Stimulated activated CD4-positive, alpha-beta T cell treated with anti-CD3 and anti-CD28 coated beads, Interleukin-12 subunit alpha, Interleukin-12 subunit beta, amount 100 ng/mL, for 4 hours (primary cell): ENCODE measurements at regions not wholly inside any gene's neighbourhood (a gene's known extent, or its start where the extent isn't known, plus 50 kb on each side); places are given as distances from the start of the nearest gene placed in this dataset.

ENCODE experiments used
- DNase-seq: peaks from one replicate; pipeline ENCODE4 v3.0.0-alpha.2; 2020

DNA sequence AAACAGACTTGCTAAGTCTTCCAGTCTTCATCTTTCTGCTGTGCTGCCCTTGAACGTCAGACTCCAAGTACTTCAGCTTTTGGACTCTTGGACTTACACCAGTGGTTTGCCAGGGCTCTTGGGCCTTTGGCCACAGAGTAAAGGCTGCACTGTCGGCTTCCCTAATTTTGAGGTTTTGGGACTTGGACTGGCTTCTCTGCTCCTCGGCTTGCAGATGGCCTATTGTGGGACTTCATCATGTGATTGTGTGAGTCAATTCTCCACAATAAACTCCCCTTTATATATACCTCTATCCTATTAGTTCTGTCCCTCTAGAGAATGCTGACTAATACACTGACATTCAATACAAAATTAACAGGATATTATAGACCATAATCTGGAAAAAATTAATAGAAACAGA is 628.1 kb downstream of the PLPP3 start:
- DNase-seq = no peak

DNA sequence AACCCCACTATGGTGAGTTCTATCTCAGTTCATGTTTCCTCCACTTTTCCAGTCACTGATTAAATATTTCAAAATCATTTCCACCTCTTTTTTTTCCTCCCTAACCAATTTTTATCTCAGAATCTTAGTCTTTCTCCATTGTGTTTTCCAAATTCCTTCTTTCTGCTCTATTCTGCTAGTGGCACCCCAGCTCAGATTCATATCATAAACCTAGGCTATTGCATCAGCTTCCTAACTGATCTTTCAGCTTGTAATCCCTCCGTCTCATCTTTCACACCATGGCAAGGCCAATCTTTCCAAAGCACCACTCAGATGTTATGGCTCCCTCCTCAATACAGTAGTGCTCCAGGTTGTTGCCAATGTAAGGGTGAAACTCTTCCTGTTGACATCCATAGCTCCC is 631.9 kb downstream of the PLPP3 start:
- no peak for DNase-seq

DNA sequence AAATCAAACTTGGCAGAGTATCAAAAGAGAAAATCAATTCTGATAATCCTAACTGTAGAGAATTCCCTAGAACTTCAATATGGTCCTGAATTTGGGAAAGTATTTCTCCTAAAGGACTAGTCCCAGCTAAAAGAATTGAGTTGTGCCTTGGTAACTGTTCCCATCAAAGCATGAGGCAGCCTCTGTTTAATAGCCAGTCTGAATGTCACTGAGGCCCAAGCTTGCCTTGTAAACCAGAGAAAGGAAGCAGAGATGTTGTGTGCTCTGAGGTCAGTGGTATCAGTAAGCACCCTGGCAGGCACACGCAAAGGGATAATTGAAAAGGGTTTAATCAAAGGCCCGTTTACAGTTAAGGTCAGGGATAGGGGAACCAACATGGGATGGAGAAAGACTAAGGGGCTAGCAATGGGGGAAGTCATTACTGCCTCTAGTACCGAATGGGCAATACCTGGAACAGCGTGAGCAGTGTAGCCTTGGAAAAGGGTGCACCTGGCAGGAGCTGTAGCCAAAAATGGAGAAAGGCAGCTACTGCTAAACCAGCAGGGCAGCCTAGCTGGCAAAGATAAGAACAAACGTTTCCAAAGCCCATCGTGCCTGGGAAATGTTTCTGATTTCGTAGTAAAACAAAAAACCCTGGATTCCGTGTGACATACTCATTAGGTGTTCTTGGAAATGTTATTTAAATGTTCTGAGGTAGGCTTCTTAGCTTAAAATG is 635.5 kb downstream of the PLPP3 start:
- DNase-seq = no peak

DNA sequence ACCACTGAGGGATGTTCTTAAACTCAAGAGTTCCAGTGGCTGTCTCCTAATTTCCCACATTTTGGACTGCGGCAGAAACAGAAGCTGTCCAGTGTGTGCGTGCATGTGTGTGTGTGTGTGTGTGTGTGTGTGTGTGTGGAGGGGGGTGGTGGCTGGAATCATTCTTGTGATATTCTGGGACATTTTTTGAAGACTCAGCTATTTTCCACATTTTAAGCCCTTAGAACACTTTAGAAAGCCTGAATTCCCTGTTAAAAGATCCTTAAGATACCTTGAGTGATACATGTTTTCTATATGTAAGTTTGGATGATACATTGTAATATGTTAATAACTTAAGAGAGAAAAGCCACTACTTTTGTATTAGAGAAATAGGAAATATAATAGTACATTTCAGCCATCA is 636.4 kb downstream of the PLPP3 start:
- no peak for DNase-seq

DNA sequence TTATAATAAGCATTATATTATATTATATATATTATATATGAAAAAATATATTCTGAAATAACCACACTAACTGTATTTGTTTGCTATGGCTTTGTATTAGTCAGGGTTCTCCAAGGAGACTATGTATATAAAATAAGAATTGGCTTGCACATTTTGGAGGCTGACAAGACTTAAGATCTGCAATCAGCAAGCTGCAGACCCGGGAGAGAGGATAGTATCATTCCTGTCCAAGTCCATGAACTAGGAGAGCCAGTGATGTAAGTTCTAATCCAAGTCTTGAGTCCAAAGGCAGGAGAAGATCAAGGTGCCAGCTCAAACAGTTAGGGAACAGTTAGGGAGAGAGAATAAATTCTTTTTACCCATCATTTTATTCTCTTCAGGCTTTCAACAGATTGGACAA is 639.5 kb downstream of the PLPP3 start:
- no peak for DNase-seq

DNA sequence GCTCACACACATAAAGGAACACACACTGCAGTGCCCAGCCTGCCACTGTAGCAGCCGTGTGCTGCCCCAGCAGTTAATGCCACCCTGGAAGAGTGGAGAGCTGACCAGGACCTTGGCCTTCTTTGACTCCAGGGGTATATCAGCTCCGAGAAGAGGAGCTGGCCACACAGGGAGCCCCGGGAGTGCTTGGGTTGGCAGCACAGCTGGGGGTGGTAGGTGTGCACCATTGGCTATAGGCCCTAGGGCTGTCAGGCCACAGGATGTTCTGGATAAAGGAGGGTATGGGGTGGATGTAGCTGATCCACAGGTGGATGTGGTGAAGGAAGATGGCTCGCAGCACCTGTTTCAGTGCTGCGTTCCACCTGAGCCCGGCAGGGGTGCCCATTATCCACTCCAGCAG is 640.5 kb downstream of the PLPP3 start:
- no peak for DNase-seq

DNA sequence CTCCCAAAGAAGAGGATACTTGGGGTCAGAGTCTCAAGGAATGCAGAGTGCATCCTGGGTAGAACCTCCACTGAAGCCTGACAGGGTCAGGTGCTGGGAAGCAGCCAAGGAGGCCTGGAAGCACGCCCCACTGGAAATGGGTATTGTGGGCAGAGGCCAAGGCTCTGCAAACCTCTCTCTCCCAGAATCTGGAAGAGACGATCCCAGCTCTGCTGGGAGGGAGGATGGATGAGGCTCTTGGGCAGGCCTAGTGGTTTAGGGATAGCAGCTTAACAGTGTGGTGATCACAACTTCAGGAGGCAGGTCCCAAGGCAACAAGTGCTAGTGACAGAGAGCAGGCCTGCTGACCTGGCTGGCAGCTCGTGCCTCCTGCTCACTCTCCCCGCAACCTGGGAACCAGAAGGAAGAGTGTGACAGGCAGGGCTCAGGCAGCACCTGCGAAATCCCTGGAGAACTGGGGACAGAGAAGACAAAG is 641.0 kb downstream of the PLPP3 start:
- no peak for DNase-seq

DNA sequence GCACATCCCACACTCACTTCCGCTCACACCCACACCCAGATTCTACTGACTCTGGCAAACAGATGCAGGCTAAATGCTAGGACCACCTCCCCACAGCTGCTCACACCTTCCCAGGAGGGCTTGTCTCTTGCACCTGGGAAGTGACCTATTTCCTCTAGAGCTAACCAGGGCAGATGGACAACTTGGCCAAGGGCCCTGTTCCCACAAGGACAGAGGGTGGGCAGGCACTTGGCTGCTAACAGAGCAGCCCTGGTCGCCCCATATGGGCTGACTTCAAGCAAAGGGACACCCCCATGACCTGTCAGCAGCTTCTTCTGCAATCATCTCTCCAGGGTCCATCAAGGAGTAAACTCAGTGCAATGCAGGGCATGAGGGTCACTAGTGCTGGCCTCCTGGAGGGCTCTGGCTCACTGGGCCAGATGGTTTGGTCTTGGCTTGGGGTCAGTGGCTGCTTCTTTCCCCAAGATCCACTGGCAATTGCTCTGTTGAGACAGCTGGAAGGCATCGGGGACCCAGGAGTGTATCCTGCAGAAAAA is 641.5 kb downstream of the PLPP3 start:
- no peak for DNase-seq

DNA sequence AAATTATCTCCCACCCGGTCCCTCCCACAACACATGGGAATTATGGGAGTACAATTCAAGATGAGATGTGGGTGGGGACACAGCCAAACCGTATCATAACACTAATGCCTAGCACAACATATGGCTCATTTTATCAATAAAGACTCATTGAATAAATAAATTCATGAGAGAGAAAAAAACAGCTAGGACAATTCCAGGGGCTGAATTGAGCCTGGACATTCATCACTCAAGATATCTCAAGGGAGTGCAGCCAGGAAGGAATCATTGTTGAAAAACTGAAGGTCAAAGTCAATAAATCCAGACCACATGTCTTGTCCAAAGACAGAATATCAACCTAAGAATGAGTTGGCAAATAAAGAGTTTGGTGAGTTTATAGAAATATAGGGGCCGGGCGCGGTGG is 644.1 kb downstream of the PLPP3 start:
- DNase-seq = no peak

DNA sequence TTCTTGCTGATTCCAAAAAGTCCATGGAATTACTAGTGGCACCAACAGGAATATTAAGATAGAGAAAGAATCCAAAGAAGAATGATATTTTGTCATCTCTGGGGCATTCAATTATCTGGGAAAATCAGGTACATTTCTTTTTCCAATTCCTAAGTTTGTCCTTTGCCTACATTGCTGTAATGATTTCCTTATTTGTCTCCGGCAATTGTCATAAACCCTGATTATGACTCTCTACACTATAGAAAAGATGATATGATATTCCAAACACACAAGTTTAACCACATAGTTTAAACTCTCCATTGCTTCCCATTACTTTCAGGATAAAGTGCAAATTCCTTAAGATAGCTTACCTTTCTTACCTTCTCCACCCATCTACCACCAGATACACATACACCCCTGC is 647.0 kb downstream of the PLPP3 start:
- DNase-seq = no peak

DNA sequence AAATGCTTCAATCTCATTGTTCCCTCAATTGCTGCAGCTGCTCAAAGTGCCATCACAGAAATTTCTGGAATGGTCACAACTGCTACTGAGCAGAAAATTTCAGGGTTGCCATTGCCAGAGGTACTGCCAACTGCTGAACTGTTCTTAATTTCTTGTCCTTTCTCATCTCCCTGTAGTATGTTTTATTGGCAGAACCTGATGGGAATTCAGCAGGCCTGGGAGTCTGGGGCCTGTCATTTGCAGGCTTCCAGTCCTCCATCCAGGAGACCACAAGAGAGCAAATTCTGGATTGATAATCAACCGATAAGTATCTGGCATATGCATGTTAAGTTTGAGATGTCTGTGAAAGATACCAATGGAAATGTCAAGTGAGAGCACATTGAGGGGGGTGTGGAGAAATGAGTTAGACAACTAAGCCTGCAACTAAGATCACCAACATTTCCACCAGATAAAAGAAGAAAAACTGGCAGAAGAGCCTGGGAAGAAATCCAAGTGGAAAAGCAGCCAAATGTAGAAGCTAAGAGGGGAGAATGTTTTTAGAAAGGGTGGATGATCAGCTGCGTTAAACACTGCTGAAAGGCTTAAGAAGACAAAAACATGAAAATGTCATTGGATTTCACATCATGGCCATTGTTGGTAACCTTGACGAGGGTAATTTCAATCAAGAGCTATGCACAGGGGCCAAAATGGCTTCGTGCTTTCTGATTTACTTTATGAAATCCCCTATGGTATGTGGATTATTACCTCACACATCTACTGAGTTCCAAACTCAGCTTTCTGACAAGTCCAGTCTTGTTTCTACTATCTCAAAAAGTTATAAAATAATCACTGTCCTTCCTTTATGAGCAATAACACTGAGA is 648.1 kb downstream of the PLPP3 start:
- no peak for DNase-seq

DNA sequence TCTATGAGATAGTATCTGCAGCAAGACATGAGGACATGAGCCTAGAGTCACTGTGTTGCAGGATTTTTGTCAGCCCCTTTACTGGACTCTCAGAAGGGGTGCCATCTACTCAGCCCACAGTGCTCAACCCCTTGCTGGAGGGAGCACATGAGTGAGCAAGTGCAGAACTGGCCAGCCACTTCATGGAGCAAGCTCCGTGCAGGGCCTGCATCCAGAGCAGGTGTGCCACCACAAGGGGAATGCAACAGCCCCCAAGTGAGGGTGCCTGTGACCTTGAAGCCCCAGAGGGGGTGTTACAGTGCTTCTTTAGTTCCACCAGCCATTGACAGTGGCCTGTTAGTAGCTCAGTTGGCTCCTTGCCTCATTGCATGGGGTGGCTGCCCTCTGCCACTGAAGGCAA is 649.7 kb downstream of the PLPP3 start:
- no peak for DNase-seq

DNA sequence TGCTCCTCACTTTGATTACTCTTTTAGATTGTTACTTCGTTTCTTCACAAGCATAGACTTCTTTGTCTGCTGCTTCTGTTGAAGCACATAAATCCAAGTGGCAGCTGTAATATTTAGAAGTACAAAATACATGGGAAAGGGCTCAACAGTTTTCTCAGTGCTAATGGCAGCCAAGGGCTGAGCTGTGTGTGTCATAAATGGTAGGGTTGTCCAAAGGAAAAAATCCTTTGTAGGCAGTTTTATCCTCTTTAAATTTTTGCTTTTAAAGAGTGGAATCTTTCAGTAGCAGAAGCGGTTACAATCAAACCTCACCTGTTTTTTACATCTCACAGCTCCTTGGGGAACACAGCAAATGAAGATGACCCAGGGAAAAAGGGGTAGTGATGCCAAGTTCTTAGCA is 650.8 kb downstream of the PLPP3 start:
- DNase-seq = no peak

DNA sequence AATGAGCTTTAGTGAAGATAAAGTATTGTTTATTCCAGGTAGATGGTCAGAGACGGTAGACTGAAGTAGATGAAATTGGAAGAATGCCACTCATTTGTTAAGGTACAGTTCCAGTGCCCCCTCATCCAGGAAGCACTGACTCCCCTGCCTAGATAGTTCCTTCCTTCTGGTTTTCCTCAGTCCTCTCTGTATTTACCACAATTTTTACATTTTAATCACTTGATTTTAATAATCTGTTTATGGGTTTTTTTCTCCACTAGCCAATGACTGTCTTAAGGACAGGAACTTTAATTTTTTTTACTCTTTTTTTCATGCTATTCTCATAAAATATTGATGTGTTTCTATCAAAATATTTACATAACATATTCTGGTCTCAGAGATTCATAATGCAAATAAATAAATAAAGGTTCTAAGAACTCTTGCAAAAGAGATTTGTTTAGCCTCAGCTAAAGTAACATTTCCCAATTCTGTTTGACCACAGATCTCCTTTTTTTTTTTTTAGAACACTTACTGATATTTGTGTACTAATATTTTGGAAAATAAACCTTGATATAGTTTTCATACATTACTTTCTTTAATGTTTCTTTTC is 651.6 kb downstream of the PLPP3 start:
- DNase-seq = no peak

DNA sequence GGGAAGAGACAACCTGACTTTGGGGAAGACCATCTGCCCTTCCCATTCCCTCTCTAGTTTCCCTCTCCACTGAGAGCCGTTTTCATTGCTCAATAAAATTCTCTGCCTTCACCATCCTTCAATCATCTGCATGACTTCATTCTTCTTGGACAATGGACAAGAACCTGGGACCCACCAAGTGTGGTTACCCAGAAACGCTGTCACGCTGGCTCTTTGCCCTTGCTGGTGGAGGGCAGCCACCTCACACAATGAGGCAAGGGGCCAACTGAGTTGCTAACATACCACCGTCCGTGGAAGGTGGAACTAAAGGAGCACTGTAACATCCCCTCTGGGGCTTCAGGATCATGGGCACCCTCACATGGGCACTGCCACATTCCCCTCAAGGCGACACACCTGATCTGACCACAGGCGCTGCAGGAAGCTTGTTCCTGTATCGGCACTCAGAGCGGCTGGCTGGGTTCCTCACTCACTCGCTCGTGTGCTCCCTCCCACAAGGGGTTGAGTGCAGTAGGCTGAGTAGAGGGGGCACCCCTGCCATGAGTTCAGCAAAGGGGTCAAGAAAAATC is 652.4 kb downstream of the PLPP3 start:
- DNase-seq = no peak

DNA sequence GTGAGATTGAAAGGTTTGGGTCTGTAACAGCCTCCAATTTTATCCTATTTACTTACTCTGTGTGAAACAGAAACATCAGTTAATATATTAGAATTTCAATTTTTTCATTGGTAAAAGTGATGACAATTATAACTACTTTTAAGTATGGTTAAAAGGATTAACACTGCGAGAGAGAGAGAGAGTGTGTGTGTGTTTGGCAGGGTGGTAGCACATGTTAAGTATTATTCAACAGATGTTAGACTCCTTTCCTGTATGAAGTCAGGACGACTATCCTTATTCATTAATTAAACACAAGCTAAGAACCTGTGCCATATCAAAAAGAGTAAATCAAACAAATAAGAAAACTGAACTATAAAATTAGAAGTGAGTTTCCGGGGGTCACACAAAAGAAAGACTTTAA is 662.5 kb downstream of the PLPP3 start:
- DNase-seq = no peak

DNA sequence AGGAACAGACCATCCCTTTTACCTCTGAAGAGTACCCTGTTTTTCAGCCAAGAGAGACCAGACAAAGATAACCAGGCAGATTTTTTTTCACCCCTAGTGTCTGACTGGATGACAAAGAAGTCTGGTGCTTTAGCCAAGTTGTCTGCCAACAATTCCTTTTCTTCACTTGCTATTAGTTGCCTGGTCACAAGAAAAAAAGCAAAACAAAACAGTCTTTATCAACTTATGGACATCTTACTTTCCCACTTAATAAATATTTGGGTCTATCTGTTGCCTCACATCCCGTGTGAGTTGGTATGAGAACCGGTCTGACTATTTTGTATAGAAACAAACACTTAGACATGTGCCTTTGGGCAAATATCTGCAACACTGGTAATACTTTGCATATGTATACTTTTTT is 662.9 kb downstream of the PLPP3 start:
- no peak for DNase-seq

DNA sequence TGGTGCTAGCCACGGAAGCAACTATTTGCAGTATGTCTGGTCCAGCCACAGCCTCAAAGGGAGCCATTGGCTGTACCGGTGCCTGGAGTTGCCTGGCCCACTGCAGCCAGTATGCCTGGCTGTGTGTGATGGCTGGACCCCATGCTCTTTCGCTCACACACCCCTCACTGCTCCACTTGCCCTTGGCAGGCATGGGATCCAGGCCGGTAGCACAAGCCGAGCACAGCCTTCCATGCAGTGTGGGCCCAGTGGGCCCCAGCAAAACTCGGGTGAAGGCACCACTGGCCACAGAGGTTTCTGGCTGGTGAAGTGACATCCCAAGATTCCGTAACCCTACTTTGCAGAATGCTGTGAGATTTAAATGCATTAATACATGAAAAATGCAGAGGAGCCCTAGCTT is 665.8 kb downstream of the PLPP3 start:
- DNase-seq = no peak

DNA sequence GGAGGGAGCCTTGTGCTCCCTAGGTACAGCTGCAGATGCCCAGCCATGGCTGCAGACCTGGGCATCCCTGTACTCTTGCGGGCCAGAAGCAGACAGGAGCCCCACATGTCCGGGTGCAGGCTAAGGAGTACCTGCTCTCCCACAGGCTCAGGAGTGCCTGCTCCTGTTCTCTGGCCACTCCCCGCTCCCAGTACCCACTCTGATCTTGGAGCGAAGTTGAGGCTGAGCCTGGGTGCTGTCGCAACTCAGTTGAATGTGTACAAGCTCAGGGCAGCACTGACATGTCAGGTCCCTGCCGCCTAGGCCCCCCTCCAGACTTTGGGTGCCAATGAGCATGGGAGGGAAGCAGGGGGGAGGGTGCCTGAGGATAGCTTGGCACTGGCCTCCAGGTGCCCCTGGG is 666.9 kb downstream of the PLPP3 start:
- DNase-seq = no peak

DNA sequence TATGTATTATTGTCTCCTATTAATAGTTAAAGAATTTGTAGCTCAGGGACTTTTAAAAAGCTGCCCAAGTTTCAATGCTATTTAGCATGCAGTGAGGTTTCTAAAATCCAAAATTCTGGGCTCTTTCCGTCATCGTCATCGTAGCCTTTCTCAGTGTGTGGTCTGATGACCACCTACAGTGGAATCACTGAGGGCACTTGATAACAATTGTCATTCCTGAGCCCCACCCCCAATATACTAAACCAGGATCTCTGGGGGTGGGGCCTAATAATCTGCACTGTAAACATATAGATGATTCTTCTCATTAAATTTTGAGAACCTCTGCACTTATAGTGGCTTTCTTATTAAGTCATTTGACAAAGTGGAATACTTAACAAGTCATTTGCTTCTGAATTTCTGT is 674.8 kb downstream of the PLPP3 start:
- no peak for DNase-seq

DNA sequence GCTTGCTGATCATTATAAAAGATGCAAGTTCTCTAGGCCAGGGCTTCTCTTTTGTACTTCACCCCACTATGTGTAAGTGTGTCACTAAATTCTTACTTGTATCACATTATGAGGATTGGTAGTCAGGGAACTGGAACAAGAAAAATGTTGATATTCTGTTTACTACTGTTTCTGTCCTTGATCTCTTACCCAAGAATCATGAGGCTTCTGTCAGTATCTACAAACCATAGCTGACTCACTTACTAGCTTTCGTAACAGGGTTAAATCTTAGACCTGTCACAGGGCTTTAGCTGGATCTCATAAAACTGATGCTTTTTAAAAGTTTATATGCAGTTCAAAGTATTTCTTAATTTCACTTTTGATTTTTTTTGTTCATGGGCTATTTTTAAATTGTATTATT is 681.2 kb downstream of the PLPP3 start:
- no peak for DNase-seq

DNA sequence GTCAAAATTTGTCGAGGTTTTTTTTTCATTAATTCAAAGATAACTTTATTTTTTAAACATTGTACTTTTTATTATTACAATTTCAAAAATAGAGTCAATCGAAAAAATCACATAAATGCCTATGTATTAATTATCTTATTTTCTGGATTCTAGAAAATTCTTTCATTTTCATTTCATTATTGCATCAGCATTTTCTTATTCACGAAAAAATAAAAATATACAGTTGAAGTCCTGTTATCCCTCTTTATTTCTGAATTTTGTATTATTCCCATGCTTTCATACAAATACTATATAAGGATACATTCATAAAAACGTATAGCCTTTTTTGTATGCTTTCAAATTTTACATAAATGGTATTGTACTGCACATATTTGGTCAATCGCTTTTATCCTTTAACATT is 681.0 kb upstream of the USP24 start:
- no peak for DNase-seq

DNA sequence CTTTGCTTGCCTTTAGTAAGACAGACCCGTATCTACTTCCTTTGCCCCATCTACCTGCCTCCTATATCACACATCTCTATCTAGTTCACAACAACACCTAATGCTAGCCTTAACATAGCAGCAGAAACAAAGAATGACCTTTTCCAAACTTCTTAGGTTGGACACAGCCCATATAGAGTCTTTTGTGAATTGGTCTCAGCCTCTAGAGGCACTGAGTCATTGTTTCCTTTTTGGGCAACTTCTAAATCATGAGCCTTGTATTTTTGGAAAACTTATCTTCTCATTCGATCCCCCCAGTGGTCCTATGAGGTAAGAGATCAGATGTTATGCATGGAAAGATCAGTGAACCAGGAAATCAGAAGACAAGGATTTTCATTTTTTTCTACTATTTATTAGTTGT is 679.4 kb upstream of the USP24 start:
- DNase-seq = no peak

DNA sequence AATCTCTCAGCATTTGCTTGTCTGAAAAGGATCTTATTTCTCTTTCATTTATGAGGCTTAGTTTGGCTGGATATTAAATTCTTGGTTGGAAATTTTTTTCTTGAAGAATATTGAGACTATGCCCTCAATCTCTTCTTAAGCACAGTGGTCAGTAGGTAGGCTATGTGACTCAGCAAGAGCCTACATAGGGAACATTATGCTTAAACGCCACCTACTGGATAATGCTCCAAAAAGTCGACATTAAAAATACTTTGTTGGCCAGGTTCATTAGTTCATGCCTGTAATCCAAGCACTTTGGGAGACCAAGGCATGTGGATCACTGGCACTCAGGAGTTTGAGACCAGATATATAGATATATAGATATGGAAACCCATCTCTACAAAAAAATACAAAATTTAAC is 678.0 kb upstream of the USP24 start:
- DNase-seq = no peak
